ENCODE measurements at regions not wholly inside any gene's neighbourhood (a gene's known extent, or its start where the extent isn't known, plus 50 kb on each side); places are given as distances from the start of the nearest gene placed in this dataset.

DNA sequence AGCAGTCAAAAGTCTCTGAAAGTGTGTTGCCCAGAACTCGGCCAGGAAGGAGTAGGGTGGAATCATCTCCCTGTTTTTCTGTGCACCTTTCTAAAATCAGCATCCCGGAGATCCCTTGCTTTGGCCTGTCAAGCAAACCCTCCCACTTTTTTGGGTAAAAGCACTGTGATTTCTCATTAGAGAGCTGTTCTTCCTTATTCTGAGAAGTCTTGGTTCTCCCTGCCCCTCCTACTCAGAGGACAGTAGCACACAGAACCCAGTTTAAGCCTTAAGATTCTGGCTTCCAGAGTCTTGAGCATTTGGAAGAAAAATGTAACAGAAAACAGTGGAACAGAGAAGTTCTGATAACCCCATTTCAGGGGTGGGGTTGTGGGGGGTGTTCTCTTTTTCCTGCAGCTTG, 52.6 kb upstream of the KATNAL1 start:
- FAIRE-seq = no peak

DNA sequence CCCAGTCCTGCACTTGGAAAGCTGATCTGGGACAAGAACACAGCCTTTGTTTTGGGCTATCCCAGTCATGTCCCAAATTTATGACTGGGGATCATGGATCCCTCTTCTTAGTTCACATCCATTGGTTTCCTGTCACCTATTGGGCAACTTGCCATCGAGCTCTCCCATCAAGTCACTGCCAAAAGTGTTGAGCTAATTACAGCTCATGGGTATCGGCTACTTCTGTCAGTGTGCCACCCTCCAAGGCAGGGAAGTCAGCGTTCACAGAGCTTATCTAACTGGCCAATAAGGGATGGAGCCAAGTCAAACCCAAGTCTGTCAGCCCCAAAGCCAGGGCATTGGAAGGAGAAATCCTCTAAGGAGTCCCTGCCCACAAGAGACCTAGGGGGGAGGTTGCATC, 53.2 kb upstream of the KATNAL1 start:
- no peak for FAIRE-seq

DNA sequence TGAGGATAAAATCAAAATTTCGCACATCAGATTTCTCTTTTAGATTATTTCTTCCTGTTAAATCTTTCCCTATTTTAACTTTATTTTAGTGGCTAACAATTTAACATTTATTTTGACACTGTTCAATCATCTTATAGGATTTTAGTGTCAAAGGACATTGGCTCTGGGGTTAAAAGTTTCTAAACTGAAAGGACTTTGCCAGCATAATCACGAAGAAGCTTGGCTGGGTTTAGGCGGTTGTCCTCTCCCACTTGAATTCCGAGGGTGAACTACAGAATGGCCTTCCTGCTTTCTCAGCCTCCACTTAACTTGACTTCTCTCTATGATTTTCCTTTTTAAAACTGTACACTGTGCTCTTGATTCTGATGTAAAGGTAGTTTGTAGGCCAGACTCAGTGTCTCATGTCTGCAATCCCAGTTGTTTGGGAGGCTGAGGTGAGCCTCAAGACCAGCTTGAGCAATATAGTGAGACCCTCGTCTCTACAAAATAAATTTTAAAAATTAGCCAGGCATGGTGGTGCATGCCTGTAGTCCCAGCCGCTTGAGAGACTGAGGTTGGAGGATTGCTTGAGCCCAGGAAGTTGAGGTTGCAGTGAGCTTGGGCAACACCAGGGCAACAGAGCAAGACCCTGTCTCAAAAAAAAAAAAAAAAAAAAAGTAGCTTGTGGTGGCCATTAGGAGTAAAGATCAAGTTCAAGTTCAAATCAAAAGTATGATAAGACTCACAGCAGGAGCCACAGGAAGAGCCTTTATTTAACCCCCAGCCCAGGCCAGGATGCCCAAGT, 54.8 kb upstream of the KATNAL1 start:
- FAIRE-seq = no peak

DNA sequence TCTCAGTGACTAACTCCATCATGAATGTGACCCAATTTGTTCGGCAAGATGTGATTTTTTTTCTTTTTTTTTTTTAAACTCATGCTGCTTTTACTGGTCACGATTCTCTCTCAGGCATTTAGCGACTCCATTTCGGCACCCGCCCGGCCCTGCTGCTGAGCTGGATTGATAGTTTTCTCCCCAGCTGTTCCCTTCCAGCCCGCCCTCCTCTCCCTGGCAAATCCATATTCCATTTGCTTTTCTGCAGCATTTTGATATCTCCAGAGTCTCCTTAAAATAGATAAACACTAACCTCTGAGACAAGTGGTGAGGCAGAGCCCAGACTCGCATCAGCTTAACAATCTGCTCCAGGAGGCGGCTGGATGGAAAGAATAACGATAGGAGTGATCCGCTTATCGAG, 55.5 kb upstream of the KATNAL1 start:
- FAIRE-seq = no peak

DNA sequence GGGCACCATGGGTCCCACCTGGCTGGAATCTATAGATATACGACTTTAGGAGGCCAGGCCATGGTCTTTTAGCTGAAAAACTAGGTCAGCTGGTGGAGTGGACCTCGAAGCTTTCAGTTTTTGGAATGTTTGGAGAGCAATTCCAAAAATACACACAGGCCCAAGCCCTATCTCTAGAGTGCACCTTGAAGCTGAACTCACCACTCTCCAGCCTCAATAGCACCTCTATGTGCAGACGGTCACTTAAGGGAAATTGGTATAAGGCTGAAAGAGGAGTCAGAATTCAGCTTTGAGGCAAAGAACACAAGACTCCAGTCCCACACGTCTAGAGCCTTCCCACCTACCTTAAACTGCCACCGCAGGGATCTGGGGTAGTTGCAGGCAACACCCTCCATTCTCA, 56.4 kb upstream of the KATNAL1 start:
- no peak for FAIRE-seq

DNA sequence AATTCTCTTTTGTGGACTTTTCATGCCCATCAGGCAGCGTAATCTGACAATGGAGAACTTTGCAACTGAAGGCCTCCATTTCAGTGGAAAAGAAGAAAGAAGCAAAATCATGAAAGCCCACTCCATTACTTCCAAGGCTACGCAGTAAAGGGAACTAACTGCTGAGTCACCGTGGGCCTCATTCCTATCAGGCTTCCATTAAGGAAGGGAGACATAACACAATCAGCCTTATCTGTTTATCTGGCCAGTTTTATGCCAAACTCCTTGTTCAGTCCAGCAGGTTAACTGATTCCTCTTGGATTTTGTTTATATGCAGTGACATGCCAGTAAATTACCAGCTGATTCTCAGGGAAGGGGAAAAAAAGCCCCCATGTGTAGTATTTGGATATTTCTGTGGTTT, 56.8 kb upstream of the KATNAL1 start:
- no peak for FAIRE-seq

DNA sequence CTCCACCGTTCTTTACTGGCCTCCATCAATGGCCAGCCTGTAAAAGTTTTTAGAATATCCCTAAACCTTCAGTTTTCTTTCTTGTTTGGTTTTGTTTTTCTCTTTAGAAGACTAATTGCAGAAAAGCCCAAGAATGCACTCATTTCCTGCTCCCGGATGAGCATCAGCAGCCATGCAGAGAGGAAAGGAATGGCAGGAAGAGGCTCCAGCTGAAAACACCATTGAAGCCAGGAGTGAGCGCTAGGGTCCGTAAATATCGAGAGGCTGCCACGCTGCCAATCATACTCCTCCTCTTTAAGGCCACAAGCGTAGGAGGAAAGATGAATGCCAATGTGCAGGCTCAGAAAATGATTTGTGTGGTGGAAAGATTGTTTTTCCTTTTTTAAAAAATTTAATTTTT, 57.4 kb upstream of the UBE2L5 start:
- no peak for FAIRE-seq

DNA sequence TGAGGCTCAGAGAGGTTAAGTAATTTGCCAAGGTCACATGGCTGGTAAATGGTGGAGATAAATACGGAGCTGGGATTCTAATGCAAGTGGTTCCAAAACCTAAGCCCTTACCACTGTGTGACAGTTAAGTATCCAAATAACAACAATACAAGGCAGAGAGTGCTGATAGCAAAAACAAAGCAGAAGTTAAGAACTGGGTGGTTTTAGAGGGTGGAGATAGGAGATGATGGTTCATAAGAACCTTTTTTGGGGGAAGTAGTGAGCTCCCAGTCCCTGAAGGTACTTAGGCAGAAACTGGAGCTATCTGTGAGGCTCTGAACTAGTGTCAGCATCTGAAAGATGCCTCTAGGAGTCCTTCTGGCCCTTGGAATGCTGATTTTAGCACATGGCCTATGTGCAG, 56.2 kb upstream of the UBE2L5 start:
- FAIRE-seq = no peak

DNA sequence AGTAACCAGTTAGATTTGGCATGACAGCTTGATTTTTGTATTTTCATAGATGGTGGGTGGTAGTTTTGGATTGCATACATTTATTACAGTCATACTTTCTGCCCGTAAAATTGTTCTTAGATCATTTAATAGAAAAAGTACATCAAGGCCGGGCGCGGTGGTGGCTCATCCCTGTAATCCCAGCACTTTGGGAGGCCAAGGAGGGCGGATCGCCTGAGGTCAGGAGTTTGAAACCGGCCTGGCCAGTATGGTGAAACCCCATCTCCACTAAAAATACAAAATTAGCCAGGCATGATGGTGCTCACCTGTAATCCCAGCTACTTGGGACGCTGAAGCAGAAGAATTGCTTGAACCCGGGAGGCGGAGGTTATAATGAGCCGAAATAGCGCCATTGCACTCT, 55.0 kb upstream of the UBE2L5 start:
- FAIRE-seq = no peak

DNA sequence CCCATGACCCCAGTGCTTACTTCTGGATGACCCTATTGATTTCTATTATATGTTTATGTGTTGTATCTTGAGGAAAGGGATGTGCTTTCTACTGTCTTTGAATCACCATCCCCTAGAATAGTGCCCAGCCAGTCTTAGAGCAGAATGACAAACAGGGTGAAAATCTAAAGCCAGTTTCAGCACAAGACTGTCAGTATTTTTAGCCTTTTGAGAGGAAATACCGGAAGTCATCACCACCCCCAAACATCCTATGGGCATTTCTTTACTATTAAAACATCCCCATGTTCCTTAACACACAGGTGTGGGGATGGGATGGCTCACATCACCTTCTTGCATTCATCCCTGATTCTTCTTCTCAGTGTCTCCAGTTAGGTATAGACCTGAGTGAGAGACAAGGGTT, 52.1 kb upstream of the UBE2L5 start:
- FAIRE-seq = no peak

DNA sequence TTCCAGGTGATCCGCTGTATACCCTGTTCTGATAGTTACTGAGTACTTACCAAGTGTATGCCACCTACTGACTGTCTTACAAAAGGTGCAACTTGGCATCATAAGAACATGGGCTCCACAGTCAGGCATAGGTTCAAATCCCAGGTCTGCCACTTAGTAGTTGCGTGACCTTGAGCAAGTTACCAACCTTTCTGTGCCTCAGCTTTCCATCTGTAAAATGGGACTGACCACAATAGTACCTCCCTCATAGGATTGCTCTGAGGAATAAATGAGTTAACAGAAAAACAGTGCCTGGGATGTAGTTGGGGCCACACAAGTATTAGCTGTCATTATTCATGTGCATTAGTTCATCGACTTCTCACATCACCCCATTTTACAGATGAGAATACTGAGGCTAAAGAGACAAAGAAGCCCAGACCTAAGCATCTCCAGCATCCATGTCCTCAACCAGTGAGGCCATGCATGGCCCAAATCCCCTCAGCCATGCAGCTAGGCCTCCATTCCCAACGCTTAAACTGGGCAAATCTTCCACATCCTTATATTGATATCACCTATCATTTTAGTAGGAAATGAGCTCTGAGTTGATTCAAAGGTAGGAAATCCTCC, 51.3 kb upstream of the UBE2L5 start:
- FAIRE-seq = no peak

DNA sequence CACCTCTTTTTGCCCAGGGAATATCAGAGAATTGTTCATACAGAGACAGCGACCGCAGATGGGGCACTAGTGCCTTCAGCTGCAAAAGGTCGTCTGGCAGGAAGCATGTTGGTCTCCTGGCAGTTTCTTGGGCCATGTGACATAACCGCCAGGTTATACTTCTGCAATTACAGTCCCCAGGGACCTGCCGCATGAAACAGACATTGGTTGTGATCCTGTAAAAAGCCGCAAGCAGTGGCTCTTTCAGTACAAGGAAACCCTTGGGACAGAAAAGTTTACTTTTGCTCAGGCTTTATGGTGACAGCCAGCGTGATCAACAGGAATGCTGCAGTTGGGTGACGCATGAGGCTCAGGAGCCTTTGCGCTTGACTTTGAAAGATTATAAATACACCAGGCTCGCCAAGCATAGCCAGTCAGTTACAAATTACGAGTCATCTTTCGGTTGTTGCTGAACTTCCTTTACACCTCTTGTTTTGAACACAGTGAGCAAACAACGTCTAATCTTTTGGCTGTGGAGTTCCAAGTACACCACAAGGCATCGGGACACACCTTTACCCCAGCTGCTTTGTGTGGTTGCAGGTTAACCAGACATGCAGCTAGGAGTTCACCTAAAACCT, 50.5 kb upstream of the UBE2L5 start:
- FAIRE-seq = peak; percentile 77
